ENCODE measurements at regions not wholly inside any gene's neighbourhood (a gene's known extent, or its start where the extent isn't known, plus 50 kb on each side); places are given as distances from the start of the nearest gene placed in this dataset.
"Not testable (repeated sequence)": the region's sequence is repeated elsewhere in the genome, so short reads cannot be mapped to it uniquely, and the experiment has no call there.

GRCh38 chr11:71638801-71639519 lies 56.3 kb upstream of the KRTAP5-11 start:
- peak overlapping the region; percentile 49 for H3K4me3 ChIP-seq
- peak overlapping the region; percentile 90 for H3K4me2 ChIP-seq
- TF ChIP-seq CTCF (IDR thresholded peaks at IDR 0.05; ENCODE audit: poor library complexity): peak; percentile 56
- H3K4me1 ChIP-seq (ENCODE audit: insufficient read depth); H3K27ac ChIP-seq; H4K20me1 ChIP-seq (ENCODE audit: insufficient read depth, poor library complexity, severe bottlenecking); H3K36me3 ChIP-seq (replicated peaks; ENCODE audit: insufficient read depth, low read depth); H3K9me3 ChIP-seq (ENCODE audit: low read depth); H3K9me2 ChIP-seq (replicated peaks; ENCODE audit: insufficient read depth); H3K27me3 ChIP-seq; H3K79me2 ChIP-seq: not testable (repeated sequence)
- peak; percentile 76 for DNase-seq (ENCODE audit: low spot score)
- H2AFZ ChIP-seq: peak overlapping the region; percentile 60
- 31% methylated on average over 25 of the region's 48 CpGs for WGBS (ENCODE audit: low lambda C conversion rate, missing lambda C conversion rate)

- H3K9me3 ChIP-seq (ENCODE audit: low read depth); H3K4me1 ChIP-seq (ENCODE audit: insufficient read depth); H3K36me3 ChIP-seq (replicated peaks; ENCODE audit: insufficient read depth, low read depth); H3K9me2 ChIP-seq (replicated peaks; ENCODE audit: insufficient read depth); H3K27me3 ChIP-seq; H3K27ac ChIP-seq; H3K79me2 ChIP-seq; H4K20me1 ChIP-seq (ENCODE audit: insufficient read depth, poor library complexity, severe bottlenecking): not testable (repeated sequence)
- H3K4me2 ChIP-seq: peak overlapping the region; percentile 90
- peak; percentile 34 for DNase-seq (ENCODE audit: low spot score)
- WGBS (ENCODE audit: low lambda C conversion rate, missing lambda C conversion rate): 3% methylated on average over 13 of the region's 32 CpGs
- H2AFZ ChIP-seq: peak overlapping the region; percentile 60
- H3K4me3 ChIP-seq: peak overlapping the region; percentile 49
Measured at GRCh38 chr11:71639520-71639849, 56.8 kb upstream of the KRTAP5-11 start.

GRCh38 chr11:71639916-71640315 lies 57.2 kb upstream of the KRTAP5-11 start:
- not testable (repeated sequence) for H3K27ac ChIP-seq; H3K4me3 ChIP-seq; H4K20me1 ChIP-seq (ENCODE audit: insufficient read depth, poor library complexity, severe bottlenecking); H3K79me2 ChIP-seq; DNase-seq (ENCODE audit: low spot score); H3K9me2 ChIP-seq (replicated peaks; ENCODE audit: insufficient read depth); H3K4me1 ChIP-seq (ENCODE audit: insufficient read depth); H3K9me3 ChIP-seq (ENCODE audit: low read depth); H3K27me3 ChIP-seq; H2AFZ ChIP-seq; H3K36me3 ChIP-seq (replicated peaks; ENCODE audit: insufficient read depth, low read depth)
- 10% methylated on average over 4 of the region's 19 CpGs for WGBS (ENCODE audit: low lambda C conversion rate, missing lambda C conversion rate)
- peak overlapping the region; percentile 90 for H3K4me2 ChIP-seq

- H3K27me3 ChIP-seq; DNase-seq (ENCODE audit: low spot score); H3K36me3 ChIP-seq (replicated peaks; ENCODE audit: insufficient read depth, low read depth); H4K20me1 ChIP-seq (ENCODE audit: insufficient read depth, poor library complexity, severe bottlenecking); H3K4me1 ChIP-seq (ENCODE audit: insufficient read depth); H3K79me2 ChIP-seq; H3K9me3 ChIP-seq (ENCODE audit: low read depth); H3K9me2 ChIP-seq (replicated peaks; ENCODE audit: insufficient read depth); H3K27ac ChIP-seq; H3K4me3 ChIP-seq; H2AFZ ChIP-seq; H3K4me2 ChIP-seq: not testable (repeated sequence)
- WGBS (ENCODE audit: low lambda C conversion rate, missing lambda C conversion rate): 83% methylated on average over 5 of the region's 5 CpGs
Measured at GRCh38 chr11:71647078-71647477, 64.4 kb upstream of the KRTAP5-11 start.

GRCh38 chr11:71652998-71653397 lies 70.3 kb upstream of the KRTAP5-11 start:
- H2AFZ ChIP-seq; H3K4me2 ChIP-seq; H4K20me1 ChIP-seq (ENCODE audit: insufficient read depth, poor library complexity, severe bottlenecking); H3K4me3 ChIP-seq; H3K9me2 ChIP-seq (replicated peaks; ENCODE audit: insufficient read depth); H3K79me2 ChIP-seq; H3K9me3 ChIP-seq (ENCODE audit: low read depth); DNase-seq (ENCODE audit: low spot score); H3K4me1 ChIP-seq (ENCODE audit: insufficient read depth); H3K36me3 ChIP-seq (replicated peaks; ENCODE audit: insufficient read depth, low read depth); H3K27ac ChIP-seq; H3K27me3 ChIP-seq: not testable (repeated sequence)
- 91% methylated on average over 5 of the region's 5 CpGs for WGBS (ENCODE audit: low lambda C conversion rate, missing lambda C conversion rate)

GRCh38 chr11:71654423-71654822 lies 71.7 kb upstream of the KRTAP5-11 start:
- H3K27ac ChIP-seq; H4K20me1 ChIP-seq (ENCODE audit: insufficient read depth, poor library complexity, severe bottlenecking); H3K4me1 ChIP-seq (ENCODE audit: insufficient read depth); H3K4me2 ChIP-seq; H3K27me3 ChIP-seq; H3K79me2 ChIP-seq; H2AFZ ChIP-seq; DNase-seq (ENCODE audit: low spot score); H3K4me3 ChIP-seq; H3K36me3 ChIP-seq (replicated peaks; ENCODE audit: insufficient read depth, low read depth); H3K9me3 ChIP-seq (ENCODE audit: low read depth); H3K9me2 ChIP-seq (replicated peaks; ENCODE audit: insufficient read depth): not testable (repeated sequence)
- no CpG with 5 or more reads among the region's 3 CpGs for WGBS (ENCODE audit: low lambda C conversion rate, missing lambda C conversion rate)

- WGBS (ENCODE audit: low lambda C conversion rate, missing lambda C conversion rate): 80% methylated on average over 7 of the region's 7 CpGs
- H2AFZ ChIP-seq: not testable (repeated sequence)
Measured at GRCh38 chr11:71655041-71655440, 72.4 kb upstream of the KRTAP5-11 start.

GRCh38 chr11:71656513-71656912 lies 73.8 kb upstream of the KRTAP5-11 start:
- WGBS (ENCODE audit: low lambda C conversion rate, missing lambda C conversion rate): 49% methylated on average over 5 of the region's 5 CpGs
- not testable (repeated sequence) for H4K20me1 ChIP-seq (ENCODE audit: insufficient read depth, poor library complexity, severe bottlenecking); H3K36me3 ChIP-seq (replicated peaks; ENCODE audit: insufficient read depth, low read depth); H3K79me2 ChIP-seq; H3K27ac ChIP-seq; H2AFZ ChIP-seq; H3K4me2 ChIP-seq; H3K27me3 ChIP-seq; H3K9me3 ChIP-seq (ENCODE audit: low read depth); DNase-seq (ENCODE audit: low spot score); H3K4me3 ChIP-seq; H3K4me1 ChIP-seq (ENCODE audit: insufficient read depth); H3K9me2 ChIP-seq (replicated peaks; ENCODE audit: insufficient read depth)

More at GRCh38 chr11:71655041-71655440, 72.4 kb upstream of the KRTAP5-11 start:
- H3K9me2 ChIP-seq (replicated peaks; ENCODE audit: insufficient read depth); H3K27ac ChIP-seq; H3K79me2 ChIP-seq; H3K4me2 ChIP-seq; H3K9me3 ChIP-seq (ENCODE audit: low read depth); H3K4me1 ChIP-seq (ENCODE audit: insufficient read depth); H3K27me3 ChIP-seq; H4K20me1 ChIP-seq (ENCODE audit: insufficient read depth, poor library complexity, severe bottlenecking); DNase-seq (ENCODE audit: low spot score); H3K4me3 ChIP-seq; H3K36me3 ChIP-seq (replicated peaks; ENCODE audit: insufficient read depth, low read depth): not testable (repeated sequence)

Measured in hepatocyte (in vitro differentiated cells).